GM12891 (cell line): ENCODE measurements at regions not wholly inside any gene's neighbourhood (a gene's known extent, or its start where the extent isn't known, plus 50 kb on each side); places are given as distances from the start of the nearest gene placed in this dataset.

ENCODE experiments used
- PAX5 ChIP-seq: IDR thresholded peaks from 2 replicates; pipeline ENCODE4 v1.6.1; 2011; ENCODE audit warnings: low read length, moderate library complexity, mild to moderate bottlenecking; ENCODE audit not compliant: insufficient read depth, severe bottlenecking
- POLR2A ChIP-seq: IDR thresholded peaks from 2 replicates; pipeline ENCODE4 v1.6.1; 2011; ENCODE audit warnings: low read depth, low read length, control low read depth
- POLR2AphosphoS5 ChIP-seq: IDR thresholded peaks from 2 replicates; pipeline ENCODE4 v1.6.1; 2011; ENCODE audit warnings: low read depth, low read length, control low read depth
- TAF1 ChIP-seq: IDR thresholded peaks from 2 replicates; pipeline ENCODE4 v1.6.1; 2011; ENCODE audit warnings: low read depth, low read length, control low read depth

DNA sequence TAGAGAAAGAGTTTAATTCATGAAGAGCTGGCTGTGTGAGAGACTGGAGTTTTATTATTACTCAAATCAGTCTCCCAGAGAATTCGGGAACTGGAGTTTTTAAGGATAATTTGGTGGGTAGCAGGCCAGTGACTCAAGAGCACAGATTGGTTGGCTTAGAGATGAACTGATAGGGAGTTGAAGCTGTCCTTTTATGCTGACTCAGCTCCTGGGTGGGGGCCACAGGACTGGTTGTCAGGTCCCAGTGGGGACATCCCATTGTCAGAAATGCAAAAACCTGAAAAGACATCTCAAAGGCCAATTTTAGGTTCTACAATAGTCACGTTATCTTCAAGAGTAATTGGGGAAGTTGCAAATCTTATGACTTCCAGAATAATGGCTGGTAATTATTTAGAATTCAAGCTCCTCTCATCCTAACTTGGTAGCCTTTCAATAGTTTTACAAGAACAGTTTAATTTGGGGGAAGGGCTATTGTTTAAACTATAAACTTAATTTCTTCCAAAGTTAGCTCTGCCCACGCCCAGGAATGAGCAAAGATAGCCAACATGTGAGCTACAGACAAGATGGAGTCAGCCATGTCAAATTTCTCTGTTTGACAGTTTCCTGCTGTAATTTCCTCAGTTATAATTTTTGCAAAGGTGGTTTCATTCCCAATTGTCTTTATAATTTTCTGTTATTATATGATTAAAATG, 149.4 kb upstream of the SLC39A10 start:
- TF ChIP-seq TAF1: no peak
- TF ChIP-seq POLR2A: no peak
- TF ChIP-seq POLR2AphosphoS5: no peak
- TF ChIP-seq PAX5: no peak
